ENCODE measurements at regions not wholly inside any gene's neighbourhood (a gene's known extent, or its start where the extent isn't known, plus 50 kb on each side); places are given as distances from the start of the nearest gene placed in this dataset.

DNA sequence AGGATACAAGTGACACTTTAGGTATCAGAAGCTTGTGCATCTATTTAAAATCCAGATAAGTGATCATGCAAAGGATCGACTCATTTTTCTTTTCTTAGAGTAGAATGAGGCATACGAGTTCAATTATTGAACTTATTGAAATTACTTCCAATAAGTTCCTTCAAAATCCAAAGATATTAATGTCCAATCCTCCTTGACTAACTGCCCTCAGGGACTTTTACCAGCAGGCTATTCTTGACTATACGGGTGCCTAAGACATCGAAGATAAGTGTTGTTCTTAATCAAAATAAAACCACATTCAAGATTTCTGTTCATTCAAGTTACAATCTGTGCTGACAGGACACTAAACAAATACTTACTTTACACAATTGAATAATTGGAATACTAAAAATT lies 74.5 kb upstream of the SP4 start:
- no peaks in the 10 kb centered on the region for H3K9me3 Mint-ChIP-seq
- intact Hi-C loops (cut with micrococcal nuclease): loop anchor here (1.0 to 10.0 kb wide), 8 partner anchors 39 to 1645 kb away; partner anchors contain the start of genes CDCA7L and POLR1F
- POLR2A ChIA-PET: interaction anchor here (0.6 to 2.8 kb wide), 5 partner anchors 48 to 600 kb away, joined by 3 to 42 read pairs (median 6); partner anchors contain the start of genes CDCA7L and SP4
- no peaks in the 10 kb centered on the region for H3K36me3 Mint-ChIP-seq (ENCODE audit: low read depth)
- peak overlapping the region; percentile 88 for H3K27ac Mint-ChIP-seq
- CTCF ChIA-PET: interaction anchor here (1.5 to 1.8 kb wide), 2 partner anchors 73 to 91 kb away, joined by 7 to 10 read pairs; no protein-coding TSS in a partner anchor
- H3K4me1 Mint-ChIP-seq: peaks cover 61% of the 10 kb centered on the region
- TF ChIP-seq, protein P1, sequence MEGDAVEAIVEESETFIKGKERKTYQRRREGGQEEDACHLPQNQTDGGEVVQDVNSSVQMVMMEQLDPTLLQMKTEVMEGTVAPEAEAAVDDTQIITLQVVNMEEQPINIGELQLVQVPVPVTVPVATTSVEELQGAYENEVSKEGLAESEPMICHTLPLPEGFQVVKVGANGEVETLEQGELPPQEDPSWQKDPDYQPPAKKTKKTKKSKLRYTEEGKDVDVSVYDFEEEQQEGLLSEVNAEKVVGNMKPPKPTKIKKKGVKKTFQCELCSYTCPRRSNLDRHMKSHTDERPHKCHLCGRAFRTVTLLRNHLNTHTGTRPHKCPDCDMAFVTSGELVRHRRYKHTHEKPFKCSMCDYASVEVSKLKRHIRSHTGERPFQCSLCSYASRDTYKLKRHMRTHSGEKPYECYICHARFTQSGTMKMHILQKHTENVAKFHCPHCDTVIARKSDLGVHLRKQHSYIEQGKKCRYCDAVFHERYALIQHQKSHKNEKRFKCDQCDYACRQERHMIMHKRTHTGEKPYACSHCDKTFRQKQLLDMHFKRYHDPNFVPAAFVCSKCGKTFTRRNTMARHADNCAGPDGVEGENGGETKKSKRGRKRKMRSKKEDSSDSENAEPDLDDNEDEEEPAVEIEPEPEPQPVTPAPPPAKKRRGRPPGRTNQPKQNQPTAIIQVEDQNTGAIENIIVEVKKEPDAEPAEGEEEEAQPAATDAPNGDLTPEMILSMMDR (IDR thresholded peaks at IDR 0.05): no peak
- ATAC-seq (ENCODE audit: low read depth) (no peak), DNase-seq (no peak)
- peak overlapping the region; percentile 2 for H3K4me3 Mint-ChIP-seq
- H3K27me3 Mint-ChIP-seq: no peaks in the 10 kb centered on the region

DNA sequence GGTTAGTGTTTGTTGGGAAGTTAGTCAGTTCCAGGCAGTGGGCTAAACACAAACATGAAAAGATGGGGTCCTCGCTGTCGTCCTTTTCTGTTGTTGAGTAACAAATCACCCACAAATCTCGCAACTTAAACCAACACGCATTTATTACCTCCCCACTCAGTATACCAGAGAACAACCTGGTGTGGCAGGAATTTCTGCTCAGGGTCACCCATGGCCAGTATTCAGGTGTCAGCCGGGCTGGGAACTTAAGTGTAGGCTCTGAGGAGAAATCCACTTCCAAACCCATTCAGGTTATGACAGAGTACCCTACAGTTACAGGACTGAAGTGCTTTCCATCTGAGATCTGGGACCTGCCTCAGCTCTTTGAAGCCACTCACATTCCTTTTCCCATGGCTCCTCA lies 73.6 kb upstream of the SP4 start:
- POLR2A ChIA-PET: interaction anchor here (2.8 kb wide), 1 partner anchor 73 kb away, joined by 42 read pairs; the partner anchor contains the start of gene SP4
- intact Hi-C loops (cut with micrococcal nuclease): loop anchor here (5.0 to 10.0 kb wide), 5 partner anchors 38 to 1119 kb away; no protein-coding TSS in a partner anchor
- Mint-ChIP-seq H3K9me3 (no peaks in the 10 kb centered on the region), H3K4me1 (peaks cover 66% of the 10 kb centered on the region), H3K27ac (peak overlapping the region; percentile 88), H3K4me3 (no peak overlapping the region), H3K27me3 (no peaks in the 10 kb centered on the region), H3K36me3 (ENCODE audit: low read depth) (no peaks in the 10 kb centered on the region)
- ATAC-seq (ENCODE audit: low read depth): no peak
- CTCF ChIA-PET: no interaction called here
- no peak for DNase-seq
- TF ChIP-seq, protein P1 (IDR thresholded peaks at IDR 0.05): no peak

DNA sequence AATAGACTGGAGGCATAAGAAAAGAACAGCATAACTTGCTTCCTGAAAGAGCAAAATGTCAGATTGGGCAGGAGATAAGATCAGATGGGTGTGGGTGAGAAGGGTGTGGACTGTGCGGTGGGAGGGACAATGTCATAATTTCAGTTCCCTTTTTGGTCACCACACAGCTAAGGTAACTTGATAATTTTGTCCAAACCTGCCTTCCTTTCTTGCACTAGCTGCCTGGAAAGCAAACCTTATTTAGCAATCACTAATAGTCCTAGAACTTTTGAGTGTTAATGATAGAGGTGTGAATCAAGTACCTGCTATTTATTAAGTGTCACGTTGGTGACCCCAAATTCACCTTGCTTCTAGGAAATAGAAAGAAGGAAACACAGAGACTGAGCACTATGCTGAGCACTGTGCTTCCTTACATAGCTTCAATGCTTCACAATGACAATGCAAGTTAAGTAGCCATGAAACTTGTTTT lies 72.4 kb upstream of the SP4 start:
- H3K27ac Mint-ChIP-seq: peak overlapping the region; percentile 88
- no peaks in the 10 kb centered on the region for H3K36me3 Mint-ChIP-seq (ENCODE audit: low read depth)
- peak; percentile 74 for ATAC-seq (ENCODE audit: low read depth)
- no peaks in the 10 kb centered on the region for H3K27me3 Mint-ChIP-seq
- POLR2A ChIA-PET: interaction anchor here (0.5 to 1.2 kb wide), 4 partner anchors 13 to 87 kb away, joined by 3 to 5 read pairs (median 4); partner anchors contain the start of gene SP4
- peaks cover 72% of the 10 kb centered on the region for H3K4me1 Mint-ChIP-seq
- peak overlapping the region; percentile 56 for H3K4me3 Mint-ChIP-seq
- TF ChIP-seq, protein P1 (IDR thresholded peaks at IDR 0.05): no peak
- intact Hi-C loops (cut with micrococcal nuclease): loop anchor here (1.0 to 10.0 kb wide), 5 partner anchors 72 to 1121 kb away; no protein-coding TSS in a partner anchor
- DNase-seq: peak; percentile 33
- H3K9me3 Mint-ChIP-seq: no peaks in the 10 kb centered on the region
- CTCF ChIA-PET: interaction anchor here (1.0 to 1.4 kb wide), 2 partner anchors 57 to 93 kb away, joined by 3 read pairs; no protein-coding TSS in a partner anchor

DNA sequence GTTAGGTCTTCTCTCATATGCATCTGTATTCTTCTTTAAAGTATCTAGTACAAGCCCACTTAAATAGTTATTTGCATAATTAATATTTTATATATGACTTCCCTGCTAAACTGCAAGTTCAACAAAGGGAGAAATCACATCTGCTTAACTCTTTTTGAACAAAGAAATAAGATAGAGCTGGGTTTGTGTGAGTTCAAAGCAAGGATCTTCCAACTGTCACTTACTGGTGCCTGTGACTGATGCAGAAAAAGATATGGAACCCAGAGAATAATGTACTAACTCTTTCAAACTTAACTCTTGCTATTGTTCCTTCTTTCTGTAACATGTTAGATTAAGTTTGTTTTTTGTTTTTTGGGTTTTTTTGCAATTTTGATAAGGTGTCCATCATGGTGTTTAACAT lies 71.3 kb upstream of the SP4 start:
- Mint-ChIP-seq H3K27ac (peak overlapping the region; percentile 88), H3K9me3 (no peaks in the 10 kb centered on the region), H3K4me3 (no peak overlapping the region), H3K27me3 (no peaks in the 10 kb centered on the region), H3K4me1 (peaks cover 74% of the 10 kb centered on the region), H3K36me3 (ENCODE audit: low read depth) (no peaks in the 10 kb centered on the region)
- TF ChIP-seq, protein P1 (IDR thresholded peaks at IDR 0.05): no peak
- DNase-seq (no peak), ATAC-seq (ENCODE audit: low read depth) (no peak)
- intact Hi-C loops (cut with micrococcal nuclease): loop anchor here (10.0 kb wide), 2 partner anchors 922 to 1122 kb away; no protein-coding TSS in a partner anchor
- CTCF ChIA-PET: no interaction called here
- POLR2A ChIA-PET: no interaction called here

All from activated B cell treated with CpG ODN at 0.5 μM for 24 hours (primary cell).